ENCODE measurements at regions not wholly inside any gene's neighbourhood (a gene's known extent, or its start where the extent isn't known, plus 50 kb on each side); places are given as distances from the start of the nearest gene placed in this dataset.

DNA sequence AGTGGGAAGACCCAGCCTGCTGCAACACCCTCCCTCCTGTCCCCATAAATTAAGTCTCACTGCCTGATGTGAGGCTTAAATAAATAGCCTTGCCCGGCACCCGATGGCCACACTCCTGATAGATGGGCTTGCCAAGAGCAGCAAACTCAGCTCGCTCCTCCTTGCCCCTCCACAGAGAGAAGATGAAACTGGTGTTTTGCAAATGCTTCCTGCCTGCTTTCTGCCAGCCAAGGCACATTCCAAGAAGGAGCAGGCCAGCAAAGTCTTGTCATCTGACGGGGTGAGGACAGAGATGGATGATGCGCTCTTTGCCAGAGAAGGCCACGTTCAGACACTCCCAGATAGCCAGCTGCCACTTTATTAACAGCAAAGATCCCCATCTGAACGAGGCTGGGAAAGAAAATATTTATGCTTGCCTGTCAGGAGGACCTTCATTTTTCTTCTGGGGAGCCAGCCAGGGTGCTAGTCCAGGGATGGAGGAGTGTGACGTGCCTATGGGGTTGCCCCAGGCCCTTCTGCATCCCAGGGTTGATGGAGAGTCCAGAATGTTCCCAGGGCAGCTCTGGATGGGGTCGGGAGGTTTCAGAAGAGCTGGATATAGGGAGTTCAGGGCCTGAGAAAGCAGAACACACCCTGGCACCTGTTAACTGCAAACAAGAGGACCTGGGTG is 265.4 kb downstream of the FOXD2 start:
- no peak for DNase-seq (ENCODE audit: low read depth)

- no peak for DNase-seq (ENCODE audit: low read depth)
These were observed 266.2 kb downstream of the FOXD2 start for GRCh38 chr1:47703981-47704596.

GRCh38 chr1:47705517-47706130 is 267.8 kb downstream of the FOXD2 start:
- no peak for DNase-seq (ENCODE audit: low read depth)

GRCh38 chr1:47707503-47707902 is 269.7 kb downstream of the FOXD2 start:
- no peak for DNase-seq (ENCODE audit: low read depth)

GRCh38 chr1:47708019-47708535 is 270.2 kb downstream of the FOXD2 start:
- no peak for DNase-seq (ENCODE audit: low read depth)

DNA sequence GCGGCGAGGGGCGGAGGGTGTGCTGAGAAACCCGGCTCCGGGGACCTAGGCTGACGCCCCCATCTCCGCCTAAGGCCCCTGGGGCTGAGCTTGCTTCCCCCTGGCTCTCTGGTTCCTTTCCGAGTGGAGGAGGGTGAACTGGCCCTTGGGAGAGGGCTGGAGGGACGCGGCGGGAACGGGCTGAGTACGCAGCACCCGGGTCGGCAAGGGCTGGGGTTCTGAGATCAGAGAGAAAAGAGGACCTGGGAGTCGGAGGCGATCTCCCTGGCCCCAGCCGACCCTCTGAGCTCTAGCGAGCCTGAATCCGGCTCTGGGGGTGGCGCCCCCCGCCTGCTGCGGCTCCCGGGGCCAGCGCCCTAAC is 270.8 kb downstream of the FOXD2 start:
- no peak for DNase-seq (ENCODE audit: low read depth)

GRCh38 chr1:47709019-47709871 is 271.4 kb downstream of the FOXD2 start:
- no peak for DNase-seq (ENCODE audit: low read depth)

DNA sequence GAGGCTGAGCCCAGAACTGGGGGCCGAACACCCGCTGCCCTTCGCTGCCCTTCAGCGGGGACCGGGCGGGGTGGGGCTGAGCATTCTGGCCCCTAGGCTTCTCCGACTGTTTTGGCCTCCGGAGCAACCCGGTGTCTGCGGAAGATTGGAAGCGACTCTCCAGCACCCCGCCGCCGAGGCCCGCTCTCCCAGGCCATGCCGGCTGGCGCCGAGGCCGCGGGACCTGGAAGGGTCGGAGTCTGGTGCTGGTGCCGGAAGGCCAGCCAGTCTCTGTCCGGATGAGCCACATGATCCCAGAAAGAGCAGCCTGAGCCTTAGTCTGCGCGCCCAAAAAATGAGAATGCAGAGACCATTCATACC is 272.0 kb downstream of the FOXD2 start:
- no peak for DNase-seq (ENCODE audit: low read depth)

GRCh38 chr1:47710329-47711071 is 272.7 kb downstream of the FOXD2 start:
- peak; percentile 20 for DNase-seq (ENCODE audit: low read depth)

All from CMK (cell line).